Panc1 (cell line): ENCODE measurements at regions not wholly inside any gene's neighbourhood (a gene's known extent, or its start where the extent isn't known, plus 50 kb on each side); places are given as distances from the start of the nearest gene placed in this dataset.

ENCODE experiments used
- ATAC-seq: fragments of 200-7000 bp; cut with Tn5 transposase; 2 replicates; pipeline ENCODE4 v1.9.1; 2020; ENCODE audit warnings: mild to moderate bottlenecking, moderate library complexity
- BruUV-seq: library from RNA; stranded (reverse); fragments of 400-500 nt; replicated peaks from 2 replicates; lab custom pipeline; 2021; lab: Mats Ljungman, UMichigan
- CTCF ChIA-PET: fragments of 300-600 bp; sonication (Branson Sonifier 250); formaldehyde crosslinking; loops from one replicate; lab custom pipeline; 2022; ENCODE audit warnings: antibody characterized with exemption; lab: Charles Lee
- POLR2A ChIA-PET: fragments of 300-600 bp; sonication (Branson Sonifier 250); formaldehyde crosslinking; loops from one replicate; lab custom pipeline; 2022; ENCODE audit warnings: antibody characterized with exemption; lab: Charles Lee
- DNase-seq: peaks from one replicate; pipeline ENCODE4 v3.0.0-alpha.2; 2010; ENCODE audit warnings: low read depth, low spot score
- H3K27ac ChIP-seq: 2 replicates; pipeline ENCODE4 v1.5.1; 2011; ENCODE audit warnings: mild to moderate bottlenecking, low read length, inconsistent platforms
- H3K27me3 ChIP-seq: fragments of 200-500 bp; sonication (Bioruptor generic); 2 replicates; pipeline ENCODE4 v1.6.0; 2014; ENCODE audit warnings: low read length, inconsistent platforms; ENCODE audit not compliant: control insufficient read depth, insufficient read depth
- H3K36me3 ChIP-seq: fragments of 200-500 bp; sonication (Bioruptor generic); 2 replicates; pipeline ENCODE4 v1.5.1; 2014; ENCODE audit warnings: inconsistent platforms, mild to moderate bottlenecking, low read length, moderate library complexity; ENCODE audit not compliant: control insufficient read depth, insufficient read depth
- H3K4me1 ChIP-seq: 2 replicates; pipeline ENCODE4 v1.5.1; 2011; ENCODE audit warnings: inconsistent platforms, mild to moderate bottlenecking, low read length, moderate library complexity; ENCODE audit not compliant: control insufficient read depth, insufficient read depth
- H3K4me3 ChIP-seq, 2 experiments: 2 replicates each; pipeline ENCODE4 v1.5.1; 2011 to 2012; ENCODE audit warnings: low read depth in 2 of 2, low read length in 2 of 2, mild to moderate bottlenecking in 2 of 2, inconsistent platforms in 1 of 2, moderate library complexity in 1 of 2
- H3K9me3 ChIP-seq: fragments of 200-500 bp; sonication (Bioruptor generic); 2 replicates; pipeline ENCODE4 v1.5.1; 2014; ENCODE audit warnings: low read depth, mild to moderate bottlenecking, inconsistent platforms, low read length, moderate library complexity; ENCODE audit not compliant: control insufficient read depth, insufficient read depth
- POLR2AphosphoS5 ChIP-seq: IDR thresholded peaks from 2 replicates; pipeline ENCODE4 v1.6.1; 2012; ENCODE audit warnings: mild to moderate bottlenecking, low read depth, low read length, moderate library complexity
- SIN3A ChIP-seq: IDR thresholded peaks from 2 replicates; pipeline ENCODE4 v1.6.1; 2012; ENCODE audit warnings: low read depth, mild to moderate bottlenecking, low read length, moderate library complexity, borderline replicate concordance; ENCODE audit not compliant: insufficient read depth
- TCF7L2 ChIP-seq: IDR thresholded peaks from 2 replicates; pipeline ENCODE4 v1.6.1; 2011; ENCODE audit warnings: mild to moderate bottlenecking, low read depth, low read length, inconsistent platforms
- in situ Hi-C: cut with HindIII; loops from 2 replicates; pipeline ENCODE4 v1.10.0; 2016; ENCODE audit warnings: low sequenced_read_pairs, low pct_unique_long_range_greater_than_20kb
- intact Hi-C: fragments of 100-400 bp; cut with micrococcal nuclease; formaldehyde crosslinking; loops from one replicate; pipeline ENCODE4 v1.10.0; 2022; ENCODE audit not compliant: unreplicated experiment
- TF ChIP-seq, protein P1 (sequence below): fragments of 450-650 bp; IDR thresholded peaks from 2 replicates; pipeline ENCODE4 v1.5.1; 2017; ENCODE audit warnings: mild to moderate bottlenecking
- TF ChIP-seq, protein P2 (sequence below), 2 experiments: IDR thresholded peaks; 2 replicates each; pipeline ENCODE4 v1.6.1; 2011 to 2012; ENCODE audit warnings: low read depth in 2 of 2, control low read depth in 1 of 2, low read length in 1 of 2, mild to moderate bottlenecking in 1 of 2, moderate library complexity in 1 of 2; ENCODE audit not compliant: insufficient read depth in 1 of 2

- in situ Hi-C loops: no loop called here
- ATAC-seq (no peak), DNase-seq (no peak)
- no peaks in the 10 kb centered on the region for H3K27me3 ChIP-seq
- TF ChIP-seq, protein P1, sequence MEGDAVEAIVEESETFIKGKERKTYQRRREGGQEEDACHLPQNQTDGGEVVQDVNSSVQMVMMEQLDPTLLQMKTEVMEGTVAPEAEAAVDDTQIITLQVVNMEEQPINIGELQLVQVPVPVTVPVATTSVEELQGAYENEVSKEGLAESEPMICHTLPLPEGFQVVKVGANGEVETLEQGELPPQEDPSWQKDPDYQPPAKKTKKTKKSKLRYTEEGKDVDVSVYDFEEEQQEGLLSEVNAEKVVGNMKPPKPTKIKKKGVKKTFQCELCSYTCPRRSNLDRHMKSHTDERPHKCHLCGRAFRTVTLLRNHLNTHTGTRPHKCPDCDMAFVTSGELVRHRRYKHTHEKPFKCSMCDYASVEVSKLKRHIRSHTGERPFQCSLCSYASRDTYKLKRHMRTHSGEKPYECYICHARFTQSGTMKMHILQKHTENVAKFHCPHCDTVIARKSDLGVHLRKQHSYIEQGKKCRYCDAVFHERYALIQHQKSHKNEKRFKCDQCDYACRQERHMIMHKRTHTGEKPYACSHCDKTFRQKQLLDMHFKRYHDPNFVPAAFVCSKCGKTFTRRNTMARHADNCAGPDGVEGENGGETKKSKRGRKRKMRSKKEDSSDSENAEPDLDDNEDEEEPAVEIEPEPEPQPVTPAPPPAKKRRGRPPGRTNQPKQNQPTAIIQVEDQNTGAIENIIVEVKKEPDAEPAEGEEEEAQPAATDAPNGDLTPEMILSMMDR: no peak
- TF ChIP-seq, protein P2, sequence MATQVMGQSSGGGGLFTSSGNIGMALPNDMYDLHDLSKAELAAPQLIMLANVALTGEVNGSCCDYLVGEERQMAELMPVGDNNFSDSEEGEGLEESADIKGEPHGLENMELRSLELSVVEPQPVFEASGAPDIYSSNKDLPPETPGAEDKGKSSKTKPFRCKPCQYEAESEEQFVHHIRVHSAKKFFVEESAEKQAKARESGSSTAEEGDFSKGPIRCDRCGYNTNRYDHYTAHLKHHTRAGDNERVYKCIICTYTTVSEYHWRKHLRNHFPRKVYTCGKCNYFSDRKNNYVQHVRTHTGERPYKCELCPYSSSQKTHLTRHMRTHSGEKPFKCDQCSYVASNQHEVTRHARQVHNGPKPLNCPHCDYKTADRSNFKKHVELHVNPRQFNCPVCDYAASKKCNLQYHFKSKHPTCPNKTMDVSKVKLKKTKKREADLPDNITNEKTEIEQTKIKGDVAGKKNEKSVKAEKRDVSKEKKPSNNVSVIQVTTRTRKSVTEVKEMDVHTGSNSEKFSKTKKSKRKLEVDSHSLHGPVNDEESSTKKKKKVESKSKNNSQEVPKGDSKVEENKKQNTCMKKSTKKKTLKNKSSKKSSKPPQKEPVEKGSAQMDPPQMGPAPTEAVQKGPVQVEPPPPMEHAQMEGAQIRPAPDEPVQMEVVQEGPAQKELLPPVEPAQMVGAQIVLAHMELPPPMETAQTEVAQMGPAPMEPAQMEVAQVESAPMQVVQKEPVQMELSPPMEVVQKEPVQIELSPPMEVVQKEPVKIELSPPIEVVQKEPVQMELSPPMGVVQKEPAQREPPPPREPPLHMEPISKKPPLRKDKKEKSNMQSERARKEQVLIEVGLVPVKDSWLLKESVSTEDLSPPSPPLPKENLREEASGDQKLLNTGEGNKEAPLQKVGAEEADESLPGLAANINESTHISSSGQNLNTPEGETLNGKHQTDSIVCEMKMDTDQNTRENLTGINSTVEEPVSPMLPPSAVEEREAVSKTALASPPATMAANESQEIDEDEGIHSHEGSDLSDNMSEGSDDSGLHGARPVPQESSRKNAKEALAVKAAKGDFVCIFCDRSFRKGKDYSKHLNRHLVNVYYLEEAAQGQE (IDR thresholded peaks at IDR 0.05; ENCODE audit: insufficient read depth in 1 of 2, low read depth in 2 of 2, low read length in 1 of 2): no peak
- no peak for TF ChIP-seq POLR2AphosphoS5
- no peak for TF ChIP-seq SIN3A
- TF ChIP-seq TCF7L2: no peak
- BruUV-seq: no TSS peak
- H3K9me3 ChIP-seq: no peaks in the 10 kb centered on the region
- ChIA-PET POLR2A (no interaction called here), CTCF (no interaction called here)
- H3K36me3 ChIP-seq: no peaks in the 10 kb centered on the region
- H3K4me1 ChIP-seq: no peaks in the 10 kb centered on the region
- intact Hi-C loops: no loop called here
- no peak overlapping the region for H3K4me3 ChIP-seq
- no peak overlapping the region for H3K27ac ChIP-seq
Observed at GRCh38 chr18:39360072-39360471, 1794.5 kb upstream of the CELF4 start.

DNA sequence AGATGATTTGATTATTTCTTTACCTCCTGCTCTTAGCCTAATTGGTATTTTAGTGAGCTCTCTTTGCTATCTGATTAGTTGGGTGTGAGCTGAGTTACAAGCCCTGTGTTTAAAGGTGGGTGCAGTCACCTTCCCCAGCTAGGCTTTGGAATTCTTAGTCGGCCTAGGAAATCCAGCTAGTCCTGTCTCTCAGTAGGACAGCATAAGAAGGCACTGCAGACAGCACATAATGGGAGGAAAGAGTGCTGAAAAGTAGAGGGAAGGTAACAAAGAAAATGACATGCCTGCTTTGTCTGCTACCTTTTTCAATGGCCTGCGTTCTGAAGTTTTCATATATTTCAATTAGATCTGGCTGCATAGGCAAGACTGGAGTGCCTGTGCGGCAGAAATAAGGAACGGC lies 1794.0 kb upstream of the CELF4 start:
- no TSS peak for BruUV-seq
- Histone ChIP-seq H3K27me3 (no peaks in the 10 kb centered on the region), H3K36me3 (no peaks in the 10 kb centered on the region), H3K27ac (no peak overlapping the region), H3K4me3 (no peak overlapping the region), H3K4me1 (no peaks in the 10 kb centered on the region), H3K9me3 (no peaks in the 10 kb centered on the region)
- DNase-seq: no peak
- in situ Hi-C loops (no loop called here), intact Hi-C loops (no loop called here)
- POLR2A ChIA-PET: no interaction called here
- ATAC-seq: no peak
- TF ChIP-seq POLR2AphosphoS5 (no peak), SIN3A (no peak), TCF7L2 (no peak)
- TF ChIP-seq, protein P1: no peak
- TF ChIP-seq, protein P2 (IDR thresholded peaks at IDR 0.05; ENCODE audit: insufficient read depth in 1 of 2, low read depth in 2 of 2, low read length in 1 of 2): no peak
- CTCF ChIA-PET: no interaction called here
